ENCODE measurements at regions not wholly inside any gene's neighbourhood (a gene's known extent, or its start where the extent isn't known, plus 50 kb on each side); places are given as distances from the start of the nearest gene placed in this dataset.

GRCh38 chr3:193971261-193971751, 164.6 kb upstream of the HES1 start:
- TF ChIP-seq, protein P1, sequence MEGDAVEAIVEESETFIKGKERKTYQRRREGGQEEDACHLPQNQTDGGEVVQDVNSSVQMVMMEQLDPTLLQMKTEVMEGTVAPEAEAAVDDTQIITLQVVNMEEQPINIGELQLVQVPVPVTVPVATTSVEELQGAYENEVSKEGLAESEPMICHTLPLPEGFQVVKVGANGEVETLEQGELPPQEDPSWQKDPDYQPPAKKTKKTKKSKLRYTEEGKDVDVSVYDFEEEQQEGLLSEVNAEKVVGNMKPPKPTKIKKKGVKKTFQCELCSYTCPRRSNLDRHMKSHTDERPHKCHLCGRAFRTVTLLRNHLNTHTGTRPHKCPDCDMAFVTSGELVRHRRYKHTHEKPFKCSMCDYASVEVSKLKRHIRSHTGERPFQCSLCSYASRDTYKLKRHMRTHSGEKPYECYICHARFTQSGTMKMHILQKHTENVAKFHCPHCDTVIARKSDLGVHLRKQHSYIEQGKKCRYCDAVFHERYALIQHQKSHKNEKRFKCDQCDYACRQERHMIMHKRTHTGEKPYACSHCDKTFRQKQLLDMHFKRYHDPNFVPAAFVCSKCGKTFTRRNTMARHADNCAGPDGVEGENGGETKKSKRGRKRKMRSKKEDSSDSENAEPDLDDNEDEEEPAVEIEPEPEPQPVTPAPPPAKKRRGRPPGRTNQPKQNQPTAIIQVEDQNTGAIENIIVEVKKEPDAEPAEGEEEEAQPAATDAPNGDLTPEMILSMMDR (IDR thresholded peaks at IDR 0.05), result no peak
- TF ChIP-seq POLR2A (IDR thresholded peaks at IDR 0.05), result no peak
- WGBS, 2 donors, result 47 to 57% methylated on average over 9 of the region's 9 CpGs
- H3K36me3 ChIP-seq, result no peaks in the 10 kb centered on the region
- intact Hi-C loops (cut with DNase I), result no loop called here
- H3K27me3 ChIP-seq, result no peaks in the 10 kb centered on the region
- no peak for DNase-seq
- H3K4me1 ChIP-seq, result peaks cover 0 to 50% (median 19%) of the 10 kb centered on the region in 3 donors
- H3K9me3 ChIP-seq, result no peaks in the 10 kb centered on the region
- H3K4me3 ChIP-seq, result no peak overlapping the region
- peak overlapping the region in 3 of 4 donors; percentile 32 to 60 (median 35) for H3K27ac ChIP-seq

GRCh38 chr3:193971966-193972365, 164.0 kb upstream of the HES1 start:
- Histone ChIP-seq H3K4me1 (peaks cover 0 to 50% (median 19%) of the 10 kb centered on the region in 3 donors), H3K27me3 (no peaks in the 10 kb centered on the region), H3K27ac (peak overlapping the region in 2 of 4 donors; percentile 17 to 60), H3K9me3 (no peaks in the 10 kb centered on the region), H3K4me3 (no peak overlapping the region), H3K36me3 (no peaks in the 10 kb centered on the region)
- TF ChIP-seq POLR2A (IDR thresholded peaks at IDR 0.05), result no peak
- TF ChIP-seq, protein P1 (IDR thresholded peaks at IDR 0.05), result no peak
- WGBS, 2 donors, result 72 to 86% methylated on average over 1 of the region's 1 CpG
- intact Hi-C loops (cut with DNase I), result no loop called here
- DNase-seq, result no peak

DNA sequence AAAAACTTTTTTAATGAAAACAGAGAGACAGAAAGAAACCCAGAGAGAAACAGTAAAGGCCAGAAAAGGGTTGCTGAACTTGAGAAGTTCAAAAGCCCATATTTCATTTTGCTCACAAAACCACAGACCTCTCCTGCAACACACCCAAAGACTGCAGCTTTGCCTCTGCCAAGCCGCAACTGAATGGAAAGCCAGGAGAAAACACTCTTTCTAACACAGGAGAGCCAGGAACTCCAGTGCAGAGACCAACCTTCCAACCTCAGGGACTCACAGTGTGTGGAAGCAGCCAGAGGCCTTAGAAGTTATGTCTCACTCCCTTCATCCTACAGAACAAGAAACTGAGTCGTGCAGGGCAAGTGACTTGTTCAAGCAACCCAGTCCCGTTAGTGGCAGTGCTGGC, 163.1 kb upstream of the HES1 start:
- intact Hi-C loops (cut with DNase I), result no loop called here
- peak overlapping the region in 1 of 4 donors; percentile 3 for H3K27ac ChIP-seq
- 80 to 81% methylated on average over 3 of the region's 3 CpGs for WGBS, 2 donors
- DNase-seq, result no peak
- TF ChIP-seq POLR2A (IDR thresholded peaks at IDR 0.05), result no peak
- TF ChIP-seq, protein P1 (IDR thresholded peaks at IDR 0.05), result no peak
- no peaks in the 10 kb centered on the region for H3K36me3 ChIP-seq
- no peak overlapping the region for H3K4me3 ChIP-seq
- H3K4me1 ChIP-seq, result peaks cover 0 to 57% (median 22%) of the 10 kb centered on the region in 3 donors
- no peaks in the 10 kb centered on the region for H3K27me3 ChIP-seq
- H3K9me3 ChIP-seq, result no peaks in the 10 kb centered on the region

DNA sequence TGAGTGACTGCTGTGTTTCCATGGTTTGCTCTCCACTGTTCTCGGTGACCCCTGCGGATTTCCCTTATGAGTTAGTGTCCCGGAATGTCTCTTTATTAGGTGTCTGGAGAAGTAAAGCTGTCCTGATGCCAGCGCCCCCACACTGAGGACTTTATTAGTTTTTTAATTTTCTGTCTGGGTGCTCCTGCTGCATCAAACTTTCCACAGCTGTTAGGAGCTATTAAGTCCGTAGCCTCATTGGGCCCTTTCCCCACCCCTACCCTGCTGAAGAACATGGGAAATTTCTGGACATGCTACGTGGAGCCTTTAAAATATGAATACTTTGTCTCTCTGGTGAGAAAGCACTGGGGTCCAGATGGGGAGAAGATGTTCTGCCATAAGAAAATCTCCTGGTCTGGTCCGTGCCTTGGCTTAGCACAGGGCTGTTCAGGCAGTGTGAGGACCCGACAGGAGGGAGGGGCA, 161.7 kb upstream of the HES1 start:
- Histone ChIP-seq H3K27ac (no peak overlapping the region), H3K4me1 (peaks cover 0 to 71% (median 34%) of the 10 kb centered on the region in 3 donors), H3K27me3 (no peaks in the 10 kb centered on the region), H3K9me3 (no peaks in the 10 kb centered on the region), H3K4me3 (no peak overlapping the region), H3K36me3 (no peaks in the 10 kb centered on the region)
- DNase-seq, result no peak
- WGBS, 2 donors, result 71 to 72% methylated on average over 4 to 8 of the region's 8 CpGs
- intact Hi-C loops (cut with DNase I), result no loop called here
- TF ChIP-seq, protein P1 (IDR thresholded peaks at IDR 0.05), result no peak
- TF ChIP-seq POLR2A (IDR thresholded peaks at IDR 0.05), result no peak

DNA sequence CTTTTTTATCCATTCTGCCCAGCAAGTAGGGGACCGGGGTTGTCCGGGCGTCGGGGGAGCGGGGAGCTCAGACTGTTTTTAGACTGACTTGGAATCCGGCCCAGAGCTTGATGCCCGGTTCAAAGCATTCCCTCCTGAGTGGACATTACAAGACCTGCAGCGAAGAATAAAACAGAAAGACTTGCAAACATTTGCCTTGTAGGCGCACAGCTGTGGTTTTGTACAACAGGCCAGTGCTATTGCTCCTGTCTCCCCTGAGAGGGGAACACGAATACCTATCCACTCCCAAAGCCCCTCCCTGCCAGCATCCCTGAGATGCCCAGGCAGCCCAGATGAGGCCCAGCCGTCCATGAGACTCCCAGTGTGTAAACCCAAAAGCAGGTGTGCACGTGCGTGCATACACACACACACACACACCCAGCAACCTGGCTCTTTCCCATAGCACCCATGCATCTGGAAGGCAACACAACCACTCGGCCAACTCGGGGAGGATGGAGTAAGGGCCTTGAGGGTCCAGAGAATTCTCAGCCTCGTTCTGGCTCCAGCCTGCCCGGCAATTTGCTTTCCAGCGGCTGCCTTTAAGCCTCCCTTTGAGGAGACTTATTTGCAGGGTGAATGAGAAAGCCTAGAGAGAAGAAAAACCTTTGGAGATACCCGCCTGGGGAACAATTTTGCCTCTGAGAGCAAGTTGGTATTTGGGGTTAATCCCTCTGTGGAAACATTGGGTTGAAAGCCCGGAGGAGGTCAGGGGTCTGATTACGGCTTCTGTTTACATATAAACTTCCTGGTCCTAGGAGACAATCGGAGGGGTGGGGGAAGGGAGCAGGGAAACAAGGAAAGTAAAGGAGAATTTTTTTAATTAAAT, 161.0 kb upstream of the HES1 start:
- no peaks in the 10 kb centered on the region for H3K27me3 ChIP-seq
- WGBS, 2 donors, result 63 to 67% methylated on average over 11 to 19 of the region's 22 CpGs
- TF ChIP-seq, protein P1 (IDR thresholded peaks at IDR 0.05), result no peak
- TF ChIP-seq POLR2A (IDR thresholded peaks at IDR 0.05), result no peak
- no peaks in the 10 kb centered on the region for H3K36me3 ChIP-seq
- intact Hi-C loops (cut with DNase I), result no loop called here
- no peak overlapping the region for H3K27ac ChIP-seq
- peaks cover 0 to 77% (median 34%) of the 10 kb centered on the region in 3 donors for H3K4me1 ChIP-seq
- no peak overlapping the region for H3K4me3 ChIP-seq
- no peak for DNase-seq
- no peaks in the 10 kb centered on the region for H3K9me3 ChIP-seq

Data from esophagus squamous epithelium (tissue), 5 donors.